ENCODE measurements at regions not wholly inside any gene's neighbourhood (a gene's known extent, or its start where the extent isn't known, plus 50 kb on each side); places are given as distances from the start of the nearest gene placed in this dataset.

DNA sequence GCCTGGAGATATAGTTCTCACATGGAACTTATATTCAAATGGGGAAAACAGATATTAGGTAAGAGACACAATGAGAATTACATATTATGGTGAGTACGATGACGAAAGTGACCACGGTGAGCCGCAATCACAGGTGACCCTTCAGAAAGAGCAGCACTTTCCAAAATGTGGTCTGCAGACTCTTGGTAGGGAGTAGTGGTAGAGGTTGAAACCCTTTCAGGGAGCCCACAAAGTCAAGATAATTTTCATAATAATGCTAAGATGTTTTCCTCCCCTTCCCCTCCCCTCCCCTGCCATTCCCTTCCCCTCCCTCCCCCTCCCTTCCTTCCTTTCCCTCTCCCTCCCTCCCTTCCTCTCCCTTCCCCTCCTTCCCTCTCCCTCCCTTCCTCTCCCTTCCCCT lies 83.5 kb upstream of the AKT3 start:
- FAIRE-seq, result no peak
- Histone ChIP-seq H3K27me3 (ENCODE audit: control insufficient read depth, insufficient read depth, low read length) (no peaks in the 10 kb centered on the region), H3K4me3 (ENCODE audit: low read depth, low read length) (no peak overlapping the region), H3K36me3 (ENCODE audit: control insufficient read depth, insufficient read depth, low read length) (no peaks in the 10 kb centered on the region)
- TF ChIP-seq, protein P1, sequence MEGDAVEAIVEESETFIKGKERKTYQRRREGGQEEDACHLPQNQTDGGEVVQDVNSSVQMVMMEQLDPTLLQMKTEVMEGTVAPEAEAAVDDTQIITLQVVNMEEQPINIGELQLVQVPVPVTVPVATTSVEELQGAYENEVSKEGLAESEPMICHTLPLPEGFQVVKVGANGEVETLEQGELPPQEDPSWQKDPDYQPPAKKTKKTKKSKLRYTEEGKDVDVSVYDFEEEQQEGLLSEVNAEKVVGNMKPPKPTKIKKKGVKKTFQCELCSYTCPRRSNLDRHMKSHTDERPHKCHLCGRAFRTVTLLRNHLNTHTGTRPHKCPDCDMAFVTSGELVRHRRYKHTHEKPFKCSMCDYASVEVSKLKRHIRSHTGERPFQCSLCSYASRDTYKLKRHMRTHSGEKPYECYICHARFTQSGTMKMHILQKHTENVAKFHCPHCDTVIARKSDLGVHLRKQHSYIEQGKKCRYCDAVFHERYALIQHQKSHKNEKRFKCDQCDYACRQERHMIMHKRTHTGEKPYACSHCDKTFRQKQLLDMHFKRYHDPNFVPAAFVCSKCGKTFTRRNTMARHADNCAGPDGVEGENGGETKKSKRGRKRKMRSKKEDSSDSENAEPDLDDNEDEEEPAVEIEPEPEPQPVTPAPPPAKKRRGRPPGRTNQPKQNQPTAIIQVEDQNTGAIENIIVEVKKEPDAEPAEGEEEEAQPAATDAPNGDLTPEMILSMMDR (IDR thresholded peaks at IDR 0.05; ENCODE audit: insufficient read depth, low read length, severe bottlenecking), result no peak
- no peak for DNase-seq (ENCODE audit: low read depth)

DNA sequence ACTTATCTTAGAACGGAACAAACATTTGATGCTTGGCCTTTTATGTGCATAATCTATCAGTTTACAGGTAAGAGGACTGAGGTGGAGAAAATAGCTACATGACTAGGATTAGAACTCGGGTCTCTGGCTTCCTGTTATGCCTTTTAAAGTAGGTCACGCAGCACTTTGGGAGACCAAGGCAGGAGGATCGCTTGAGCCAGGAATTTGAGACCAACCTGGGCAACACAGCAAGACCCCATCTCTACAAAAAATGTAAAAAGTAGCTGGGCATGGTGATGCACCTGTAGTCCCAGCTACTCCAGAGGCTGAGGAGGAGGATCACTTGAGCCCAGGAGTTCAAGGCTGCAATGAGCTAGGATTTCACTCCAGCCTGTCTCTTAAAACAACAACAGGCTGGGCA lies 81.9 kb upstream of the AKT3 start:
- TF ChIP-seq, protein P1 (IDR thresholded peaks at IDR 0.05; ENCODE audit: insufficient read depth, low read length, severe bottlenecking), result no peak
- FAIRE-seq (no peak), DNase-seq (ENCODE audit: low read depth) (no peak)
- H3K36me3 ChIP-seq (ENCODE audit: control insufficient read depth, insufficient read depth, low read length), result no peaks in the 10 kb centered on the region
- H3K27me3 ChIP-seq (ENCODE audit: control insufficient read depth, insufficient read depth, low read length), result no peaks in the 10 kb centered on the region
- H3K4me3 ChIP-seq (ENCODE audit: low read depth, low read length), result no peak overlapping the region

DNA sequence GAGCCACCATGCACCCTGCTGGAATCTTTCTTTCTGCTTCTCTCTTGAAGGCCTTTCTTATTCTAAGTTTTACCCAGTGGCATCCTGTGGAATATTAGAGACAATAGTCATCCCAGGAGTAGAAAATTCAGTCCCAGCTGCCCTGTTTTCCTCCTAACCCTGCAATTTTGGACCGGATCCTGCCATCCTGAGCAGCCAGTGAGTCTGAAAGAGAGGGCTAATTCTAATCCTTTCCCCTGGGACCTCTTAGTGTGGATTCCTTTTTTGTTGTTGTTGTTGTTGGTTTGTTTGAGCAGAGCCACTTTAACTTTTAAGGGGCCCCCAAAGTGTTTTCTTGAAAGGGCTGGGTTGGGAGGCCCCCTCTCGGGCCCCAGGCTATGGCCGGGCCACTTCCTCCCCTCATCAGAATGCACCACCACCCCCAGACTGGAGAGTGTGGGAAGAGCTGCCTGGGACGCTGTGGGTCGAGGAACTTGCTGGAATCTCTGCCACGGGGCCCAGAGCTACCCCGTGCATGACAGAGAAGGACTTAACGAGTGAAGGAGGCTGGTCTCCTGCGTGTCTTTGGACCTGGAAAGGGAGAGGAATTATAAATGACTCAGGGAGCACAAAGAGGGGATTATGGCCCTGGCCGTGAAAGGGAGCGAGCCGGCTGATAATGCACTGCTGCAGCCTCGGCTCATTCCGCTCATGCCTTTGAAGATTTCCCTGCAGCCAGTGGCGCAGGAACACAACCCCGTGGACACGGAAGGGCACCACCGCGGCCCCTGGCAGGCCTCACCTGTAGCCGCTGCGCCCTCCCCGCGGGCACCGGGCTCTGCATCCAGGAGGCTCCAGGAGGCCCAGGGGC lies 81.0 kb upstream of the AKT3 start:
- DNase-seq (ENCODE audit: low read depth) (no peak), FAIRE-seq (peak; percentile 52)
- Histone ChIP-seq H3K4me3 (ENCODE audit: low read depth, low read length) (no peak overlapping the region), H3K36me3 (ENCODE audit: control insufficient read depth, insufficient read depth, low read length) (no peaks in the 10 kb centered on the region), H3K27me3 (ENCODE audit: control insufficient read depth, insufficient read depth, low read length) (no peaks in the 10 kb centered on the region)
- TF ChIP-seq, protein P1 (IDR thresholded peaks at IDR 0.05; ENCODE audit: insufficient read depth, low read length, severe bottlenecking), result no peak

DNA sequence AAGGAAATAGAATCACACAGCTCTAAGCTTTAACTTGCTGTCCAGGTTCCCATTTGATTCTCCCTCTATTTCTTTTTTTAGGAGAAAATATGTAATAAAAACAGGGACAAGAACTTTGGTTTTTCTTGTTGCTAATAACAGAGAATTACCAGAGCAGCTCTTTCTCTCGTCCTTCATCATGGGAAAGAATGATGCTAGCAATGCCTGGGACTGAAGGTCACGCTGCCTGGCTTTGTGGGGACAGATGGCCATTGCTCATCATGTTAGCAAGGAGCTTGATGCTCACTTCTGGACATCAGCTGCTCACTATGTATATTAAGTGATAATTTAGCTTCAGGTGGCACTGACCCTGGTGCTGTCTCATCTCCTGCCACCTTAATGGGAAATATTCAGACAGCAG lies 77.3 kb upstream of the AKT3 start:
- DNase-seq (ENCODE audit: low read depth) (no peak), FAIRE-seq (no peak)
- TF ChIP-seq, protein P1 (IDR thresholded peaks at IDR 0.05; ENCODE audit: insufficient read depth, low read length, severe bottlenecking), result no peak
- Histone ChIP-seq H3K4me3 (ENCODE audit: low read depth, low read length) (no peak overlapping the region), H3K27me3 (ENCODE audit: control insufficient read depth, insufficient read depth, low read length) (no peaks in the 10 kb centered on the region), H3K36me3 (ENCODE audit: control insufficient read depth, insufficient read depth, low read length) (no peaks in the 10 kb centered on the region)

DNA sequence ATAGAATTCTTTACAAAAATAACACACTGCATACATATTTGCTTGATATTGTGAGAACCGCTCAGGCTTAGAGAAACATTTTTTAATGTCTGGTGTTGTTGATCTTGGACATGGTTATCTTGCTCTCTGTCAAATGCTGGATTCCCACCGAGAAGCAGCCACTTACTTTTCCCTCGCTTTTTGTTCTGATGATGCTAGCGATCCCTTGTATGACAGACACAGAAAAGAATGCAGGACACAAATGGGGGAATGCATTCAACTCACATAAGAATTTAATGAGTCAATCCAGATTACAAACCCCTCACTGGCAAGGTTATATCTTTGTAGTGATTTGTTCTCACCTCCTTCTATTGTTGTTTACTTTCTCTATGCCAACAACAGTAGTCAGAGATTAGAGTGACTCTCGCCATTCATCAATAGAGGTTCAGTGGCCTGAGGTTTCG lies 76.8 kb upstream of the AKT3 start:
- FAIRE-seq, result no peak
- DNase-seq (ENCODE audit: low read depth), result peak; percentile 87
- no peaks in the 10 kb centered on the region for H3K36me3 ChIP-seq (ENCODE audit: control insufficient read depth, insufficient read depth, low read length)
- no peak overlapping the region for H3K4me3 ChIP-seq (ENCODE audit: low read depth, low read length)
- TF ChIP-seq, protein P1 (IDR thresholded peaks at IDR 0.05; ENCODE audit: insufficient read depth, low read length, severe bottlenecking), result no peak
- no peaks in the 10 kb centered on the region for H3K27me3 ChIP-seq (ENCODE audit: control insufficient read depth, insufficient read depth, low read length)

DNA sequence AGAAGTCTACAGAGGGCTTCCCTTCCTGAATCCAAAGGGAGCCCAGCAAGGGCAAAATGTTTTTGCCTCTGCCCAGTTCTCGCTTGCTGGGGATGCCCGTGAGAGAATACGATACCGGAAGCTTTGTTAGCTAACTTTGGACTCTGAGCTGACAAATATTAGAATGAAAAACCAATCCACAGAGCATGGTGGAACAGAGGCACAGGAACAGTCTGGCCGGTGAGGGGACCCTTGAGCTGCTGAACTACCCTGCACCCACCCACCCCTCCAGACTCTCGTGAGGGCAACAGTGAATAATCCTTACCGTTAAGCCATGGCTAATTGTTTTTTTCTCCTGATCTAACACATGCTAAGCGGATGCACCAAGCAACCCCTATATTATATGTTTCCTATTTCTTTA lies 76.3 kb upstream of the AKT3 start:
- Histone ChIP-seq H3K27me3 (ENCODE audit: control insufficient read depth, insufficient read depth, low read length) (no peaks in the 10 kb centered on the region), H3K4me3 (ENCODE audit: low read depth, low read length) (no peak overlapping the region), H3K36me3 (ENCODE audit: control insufficient read depth, insufficient read depth, low read length) (no peaks in the 10 kb centered on the region)
- TF ChIP-seq, protein P1 (IDR thresholded peaks at IDR 0.05; ENCODE audit: insufficient read depth, low read length, severe bottlenecking), result no peak
- FAIRE-seq (no peak), DNase-seq (ENCODE audit: low read depth) (no peak)
